Subcutaneous abdominal adipose tissue (tissue), 5 donors: ENCODE measurements at regions not wholly inside any gene's neighbourhood (a gene's known extent, or its start where the extent isn't known, plus 50 kb on each side); places are given as distances from the start of the nearest gene placed in this dataset.

Experiments used
- H3K27ac ChIP-seq: one replicate; pipeline ENCODE4 v1.7.0; 2013; ENCODE audit warnings: low read depth, mild to moderate bottlenecking, inconsistent platforms, low read length, moderate library complexity
- H3K27me3 ChIP-seq, 5 donors: one replicate each; pipeline ENCODE4 v1.7.0; 2013; ENCODE audit warnings: low read length in 5 of 5, inconsistent platforms in 1 of 5; ENCODE audit not compliant: control insufficient read depth in 5 of 5, insufficient read depth in 4 of 5
- H3K36me3 ChIP-seq, 5 donors: one replicate each; pipeline ENCODE4 v1.7.0; 2013; ENCODE audit warnings: low read length in 5 of 5; ENCODE audit not compliant: control insufficient read depth in 5 of 5, insufficient read depth in 5 of 5
- H3K4me1 ChIP-seq, 5 donors: one replicate each; pipeline ENCODE4 v1.7.0; 2013; ENCODE audit warnings: low read length in 5 of 5, mild to moderate bottlenecking in 3 of 5, moderate library complexity in 1 of 5; ENCODE audit not compliant: control insufficient read depth in 5 of 5, insufficient read depth in 5 of 5
- H3K4me3 ChIP-seq, 5 donors: one replicate each; pipeline ENCODE4 v1.7.0; 2013; ENCODE audit warnings: low read length in 5 of 5, low read depth in 1 of 5
- H3K9ac ChIP-seq, 5 donors: one replicate each; pipeline ENCODE4 v1.7.0; 2013; ENCODE audit warnings: low read length in 5 of 5, mild to moderate bottlenecking in 4 of 5, moderate library complexity in 3 of 5
- H3K9me3 ChIP-seq, 5 donors: one replicate each; pipeline ENCODE4 v1.7.0; 2013; ENCODE audit warnings: low read length in 5 of 5; ENCODE audit not compliant: control insufficient read depth in 5 of 5
- donor health status: healthy.
- donor health status: healthy.
- donor health status: healthy.
- donor health status: healthy.
- donor health status: healthy.

DNA sequence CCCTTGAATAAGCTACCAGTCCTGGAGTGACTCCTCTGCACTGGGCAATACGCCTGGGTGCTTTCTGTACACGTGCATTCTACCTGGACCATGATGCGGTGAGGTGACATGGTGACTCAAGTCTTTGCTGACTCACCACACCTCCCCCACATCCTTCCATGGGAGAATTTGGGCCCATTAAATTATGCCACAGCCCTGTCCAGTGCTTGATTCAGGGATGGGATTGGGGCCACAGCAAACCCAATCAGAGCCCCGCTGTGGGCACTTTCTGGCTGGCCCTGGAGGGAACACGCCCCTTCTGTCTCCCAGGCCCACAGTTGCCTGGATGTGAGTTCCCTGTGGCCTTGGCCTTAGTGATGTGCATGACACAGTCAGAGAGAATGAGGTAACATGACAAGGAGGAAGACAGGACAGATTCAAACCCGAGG, 86.9 kb downstream of the LRRC30 start:
- H3K27me3 ChIP-seq = no peaks in the 10 kb centered on the region
- H3K9ac ChIP-seq = no peak overlapping the region
- no peaks in the 10 kb centered on the region for H3K36me3 ChIP-seq
- peaks cover 0 to 2% (median 0%) of the 10 kb centered on the region in 5 donors for H3K9me3 ChIP-seq
- peaks cover 0 to under 1% (median 0%) of the 10 kb centered on the region in 5 donors for H3K4me1 ChIP-seq
- H3K27ac ChIP-seq = no peak overlapping the region
- H3K4me3 ChIP-seq = no peak overlapping the region

- Histone ChIP-seq H3K9me3 (no peaks in the 10 kb centered on the region), H3K27me3 (no peaks in the 10 kb centered on the region), H3K4me3 (no peak overlapping the region), H3K4me1 (peaks cover 0 to 14% (median 0%) of the 10 kb centered on the region in 5 donors), H3K27ac (no peak overlapping the region), H3K36me3 (no peaks in the 10 kb centered on the region), H3K9ac (no peak overlapping the region)
Measured at GRCh38 chr18:7319161-7319560, 88.3 kb downstream of the LRRC30 start.

DNA sequence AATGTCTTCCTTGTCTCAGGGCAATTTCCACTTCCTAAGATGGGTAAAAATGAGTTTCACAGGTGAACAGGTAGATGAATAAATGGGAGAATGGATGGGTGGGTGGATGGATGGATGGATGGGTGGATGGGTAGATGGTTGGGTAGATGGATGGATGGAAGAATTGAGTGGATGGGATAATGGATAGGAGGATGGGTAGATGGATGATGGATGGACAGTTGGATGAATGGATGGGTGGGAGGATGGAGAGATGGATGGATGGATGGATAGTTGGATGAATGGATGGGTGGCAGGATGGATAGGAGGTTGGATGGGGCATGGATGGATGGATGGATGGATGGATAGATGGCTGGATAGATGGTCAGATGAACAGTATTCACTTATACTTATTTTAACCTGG, 90.9 kb downstream of the LRRC30 start:
- Histone ChIP-seq H3K4me3 (no peak overlapping the region), H3K4me1 (peaks cover 0 to 22% (median 0%) of the 10 kb centered on the region in 5 donors), H3K27ac (no peak overlapping the region), H3K36me3 (no peaks in the 10 kb centered on the region), H3K9me3 (no peaks in the 10 kb centered on the region), H3K9ac (no peak overlapping the region), H3K27me3 (no peaks in the 10 kb centered on the region)

DNA sequence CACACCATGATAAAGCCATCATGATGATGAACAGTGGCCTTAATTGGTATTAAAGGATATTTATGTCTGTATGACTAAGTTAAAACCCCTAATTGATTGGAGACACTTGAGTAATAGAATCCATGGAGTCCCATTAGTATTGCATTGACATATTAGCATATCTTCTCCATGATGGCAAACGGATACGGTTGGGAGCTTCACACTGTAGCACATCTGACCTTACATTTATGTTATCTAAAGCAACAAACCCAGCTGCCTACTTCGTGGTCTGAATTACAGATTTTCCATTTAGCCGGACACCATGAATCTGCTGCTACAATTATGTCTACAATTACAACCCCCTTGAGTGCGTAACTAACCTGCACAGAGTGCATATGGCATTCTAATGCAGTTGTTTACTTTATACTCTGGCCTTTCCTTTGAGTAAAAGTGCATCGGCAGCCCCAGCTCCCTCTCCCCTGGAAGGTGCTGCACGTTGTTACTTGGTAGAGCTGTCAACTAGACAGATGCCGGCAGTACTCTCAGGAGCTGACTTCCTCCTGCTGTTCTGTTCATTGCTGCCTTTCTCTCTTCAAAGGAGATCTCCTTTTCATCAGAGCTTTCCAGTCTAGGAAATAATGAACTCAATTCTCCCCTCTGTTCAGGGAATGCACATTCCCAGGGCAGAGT, 92.1 kb downstream of the LRRC30 start:
- Histone ChIP-seq H3K9me3 (no peaks in the 10 kb centered on the region), H3K4me3 (no peak overlapping the region), H3K27ac (no peak overlapping the region), H3K9ac (no peak overlapping the region), H3K27me3 (no peaks in the 10 kb centered on the region), H3K36me3 (no peaks in the 10 kb centered on the region), H3K4me1 (peaks cover 0 to 22% (median 0%) of the 10 kb centered on the region in 5 donors)

DNA sequence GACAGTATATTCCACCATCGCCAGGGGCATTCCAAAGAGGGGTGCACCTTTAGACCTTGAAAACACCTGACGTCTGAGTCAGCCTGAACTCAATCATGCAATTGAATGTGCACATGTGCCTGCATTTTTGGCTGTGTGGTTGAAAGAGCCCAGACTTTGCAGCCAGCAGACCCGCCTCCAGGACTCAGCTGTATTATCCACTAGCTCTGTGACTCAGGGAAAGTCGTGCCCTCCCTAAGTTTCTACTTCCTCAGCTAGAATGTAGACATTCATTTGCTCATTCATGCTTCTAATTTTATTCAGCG, 94.2 kb downstream of the LRRC30 start:
- no peak overlapping the region for H3K27ac ChIP-seq
- H3K9ac ChIP-seq = no peak overlapping the region
- no peaks in the 10 kb centered on the region for H3K9me3 ChIP-seq
- no peaks in the 10 kb centered on the region for H3K27me3 ChIP-seq
- no peaks in the 10 kb centered on the region for H3K36me3 ChIP-seq
- H3K4me1 ChIP-seq = peaks cover 0 to 22% (median 0%) of the 10 kb centered on the region in 5 donors
- no peak overlapping the region for H3K4me3 ChIP-seq

- no peaks in the 10 kb centered on the region for H3K36me3 ChIP-seq
- no peak overlapping the region for H3K9ac ChIP-seq
- H3K9me3 ChIP-seq = no peaks in the 10 kb centered on the region
Measured at GRCh38 chr18:7329016-7329415, 98.1 kb downstream of the LRRC30 start.

DNA sequence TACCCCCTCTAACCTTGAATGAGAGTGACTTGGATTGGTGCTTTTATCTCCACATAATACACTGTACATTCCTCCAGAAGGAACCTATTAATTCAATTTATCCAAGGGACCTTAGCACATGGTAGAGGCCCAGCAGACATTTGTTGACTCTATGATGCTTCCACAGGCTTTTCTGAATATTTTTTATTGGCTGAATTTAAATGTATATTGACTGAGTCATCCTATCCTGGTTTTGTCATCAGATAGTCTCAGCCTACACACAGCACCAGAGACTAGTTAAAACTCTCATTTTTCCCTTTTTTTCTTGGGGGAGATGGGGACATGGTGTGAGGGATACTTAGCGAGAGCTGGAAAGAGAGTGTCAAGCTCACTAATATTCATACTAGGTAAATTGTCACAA, 101.6 kb downstream of the LRRC30 start:
- Histone ChIP-seq H3K4me1 (no peaks in the 10 kb centered on the region), H3K9me3 (no peaks in the 10 kb centered on the region), H3K27me3 (no peaks in the 10 kb centered on the region), H3K4me3 (no peak overlapping the region), H3K27ac (no peak overlapping the region), H3K9ac (no peak overlapping the region), H3K36me3 (no peaks in the 10 kb centered on the region)

More at GRCh38 chr18:7329016-7329415, 98.1 kb downstream of the LRRC30 start:
- Histone ChIP-seq H3K4me3 (no peak overlapping the region), H3K4me1 (peaks cover 0 to 10% (median 0%) of the 10 kb centered on the region in 5 donors), H3K27me3 (no peaks in the 10 kb centered on the region), H3K27ac (no peak overlapping the region)

- Histone ChIP-seq H3K4me3 (no peak overlapping the region), H3K27ac (no peak overlapping the region), H3K4me1 (no peaks in the 10 kb centered on the region), H3K36me3 (no peaks in the 10 kb centered on the region), H3K9ac (no peak overlapping the region), H3K27me3 (no peaks in the 10 kb centered on the region), H3K9me3 (no peaks in the 10 kb centered on the region)
Measured at GRCh38 chr18:7333025-7333562, 102.2 kb downstream of the LRRC30 start.

- H3K4me1 ChIP-seq = no peaks in the 10 kb centered on the region
- no peaks in the 10 kb centered on the region for H3K36me3 ChIP-seq
- H3K9me3 ChIP-seq = no peaks in the 10 kb centered on the region
- no peak overlapping the region for H3K9ac ChIP-seq
- H3K4me3 ChIP-seq = no peak overlapping the region
- H3K27me3 ChIP-seq = no peaks in the 10 kb centered on the region
- H3K27ac ChIP-seq = no peak overlapping the region
Measured at GRCh38 chr18:7334973-7335568, 104.2 kb downstream of the LRRC30 start.

GRCh38 chr18:7336623-7337022, 105.7 kb downstream of the LRRC30 start:
- no peaks in the 10 kb centered on the region for H3K27me3 ChIP-seq
- H3K4me3 ChIP-seq = no peak overlapping the region
- no peaks in the 10 kb centered on the region for H3K9me3 ChIP-seq
- no peaks in the 10 kb centered on the region for H3K4me1 ChIP-seq
- no peaks in the 10 kb centered on the region for H3K36me3 ChIP-seq
- H3K9ac ChIP-seq = no peak overlapping the region
- H3K27ac ChIP-seq = no peak overlapping the region
